ENCODE measurements at regions not wholly inside any gene's neighbourhood (a gene's known extent, or its start where the extent isn't known, plus 50 kb on each side); places are given as distances from the start of the nearest gene placed in this dataset.
A peak's percentile ranks its signal among the peaks of the same experiment; 100 is the strongest.

DNA sequence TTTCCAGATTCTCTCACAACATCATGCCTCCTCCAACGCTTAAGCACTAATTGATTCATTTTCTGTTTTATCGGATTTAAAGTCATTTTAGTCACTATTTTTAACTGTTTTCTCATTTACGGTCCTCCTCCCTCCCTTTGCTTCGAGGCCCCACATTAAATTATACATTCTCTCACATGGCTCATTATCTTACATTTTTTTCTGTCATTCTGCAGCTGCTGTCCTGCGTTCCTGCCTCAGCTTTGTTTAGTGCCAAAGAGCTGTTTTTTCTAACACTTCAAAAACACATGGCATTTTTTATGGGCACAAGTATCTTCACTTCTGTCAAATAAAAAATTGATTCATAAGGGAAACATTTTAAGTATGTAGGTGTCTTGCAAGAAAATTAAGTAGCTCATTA, 130.1 kb upstream of the FST start:
- peaks cover 6% of the 10 kb centered on the region for H3K9me3 Mint-ChIP-seq
- no peaks in the 10 kb centered on the region for H3K36me3 Mint-ChIP-seq
- DNase-seq (ENCODE audit: low spot score in 2 of 2, unreplicated experiment in 2 of 2): no peak
- peak overlapping the region; percentile 2 for H3K27ac Mint-ChIP-seq
- no peak overlapping the region for H3K4me3 Mint-ChIP-seq
- TF ChIP-seq, protein P1, sequence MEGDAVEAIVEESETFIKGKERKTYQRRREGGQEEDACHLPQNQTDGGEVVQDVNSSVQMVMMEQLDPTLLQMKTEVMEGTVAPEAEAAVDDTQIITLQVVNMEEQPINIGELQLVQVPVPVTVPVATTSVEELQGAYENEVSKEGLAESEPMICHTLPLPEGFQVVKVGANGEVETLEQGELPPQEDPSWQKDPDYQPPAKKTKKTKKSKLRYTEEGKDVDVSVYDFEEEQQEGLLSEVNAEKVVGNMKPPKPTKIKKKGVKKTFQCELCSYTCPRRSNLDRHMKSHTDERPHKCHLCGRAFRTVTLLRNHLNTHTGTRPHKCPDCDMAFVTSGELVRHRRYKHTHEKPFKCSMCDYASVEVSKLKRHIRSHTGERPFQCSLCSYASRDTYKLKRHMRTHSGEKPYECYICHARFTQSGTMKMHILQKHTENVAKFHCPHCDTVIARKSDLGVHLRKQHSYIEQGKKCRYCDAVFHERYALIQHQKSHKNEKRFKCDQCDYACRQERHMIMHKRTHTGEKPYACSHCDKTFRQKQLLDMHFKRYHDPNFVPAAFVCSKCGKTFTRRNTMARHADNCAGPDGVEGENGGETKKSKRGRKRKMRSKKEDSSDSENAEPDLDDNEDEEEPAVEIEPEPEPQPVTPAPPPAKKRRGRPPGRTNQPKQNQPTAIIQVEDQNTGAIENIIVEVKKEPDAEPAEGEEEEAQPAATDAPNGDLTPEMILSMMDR (IDR thresholded peaks at IDR 0.05; ENCODE audit: unreplicated experiment): no peak
- H3K4me1 Mint-ChIP-seq: peaks cover 18% of the 10 kb centered on the region
- H3K27me3 Mint-ChIP-seq (ENCODE audit: low read depth): no peaks in the 10 kb centered on the region

DNA sequence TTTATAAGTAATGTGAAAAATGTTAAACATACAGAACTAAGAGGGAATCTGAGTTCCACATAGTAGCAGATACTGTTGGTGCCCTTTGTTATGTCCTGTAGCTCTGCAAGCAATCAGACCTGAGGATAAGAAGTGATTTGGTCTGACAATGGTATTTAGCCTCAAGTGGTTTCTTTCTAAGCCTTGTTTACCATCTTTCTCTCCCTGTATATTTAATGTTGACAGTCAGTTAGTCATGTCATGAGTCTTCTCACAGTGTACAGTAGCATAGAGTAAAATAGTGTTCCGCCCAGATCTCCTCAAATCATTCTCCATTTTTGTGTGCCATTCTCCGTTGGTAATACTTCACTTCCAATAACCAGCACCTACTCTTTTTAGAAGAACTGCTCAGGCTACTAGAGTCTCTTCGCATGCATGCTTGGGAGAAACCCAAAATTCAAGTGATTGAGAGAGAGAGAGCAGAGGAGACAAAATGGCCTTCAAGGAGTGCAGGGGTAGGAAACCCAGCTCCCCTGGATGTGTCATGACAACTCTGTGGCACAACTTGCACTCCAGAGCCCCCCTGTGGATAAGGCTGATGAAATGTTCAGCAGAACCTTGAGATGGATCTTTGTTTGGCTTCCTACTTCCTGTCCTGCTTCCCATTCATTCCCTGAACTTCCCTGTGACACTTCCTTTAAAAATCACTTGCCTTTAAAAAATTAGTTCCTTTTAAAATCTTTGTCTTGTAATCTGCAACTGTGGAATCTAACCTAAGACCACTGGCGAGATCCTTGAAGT, 129.2 kb upstream of the FST start:
- TF ChIP-seq, protein P1 (IDR thresholded peaks at IDR 0.05; ENCODE audit: unreplicated experiment): no peak
- no peak overlapping the region for H3K4me3 Mint-ChIP-seq
- DNase-seq (ENCODE audit: low spot score in 2 of 2, unreplicated experiment in 2 of 2): no peak
- no peaks in the 10 kb centered on the region for H3K36me3 Mint-ChIP-seq
- no peak overlapping the region for H3K27ac Mint-ChIP-seq
- H3K27me3 Mint-ChIP-seq (ENCODE audit: low read depth): no peaks in the 10 kb centered on the region
- H3K4me1 Mint-ChIP-seq: peaks cover 18% of the 10 kb centered on the region
- H3K9me3 Mint-ChIP-seq: peaks cover 6% of the 10 kb centered on the region

DNA sequence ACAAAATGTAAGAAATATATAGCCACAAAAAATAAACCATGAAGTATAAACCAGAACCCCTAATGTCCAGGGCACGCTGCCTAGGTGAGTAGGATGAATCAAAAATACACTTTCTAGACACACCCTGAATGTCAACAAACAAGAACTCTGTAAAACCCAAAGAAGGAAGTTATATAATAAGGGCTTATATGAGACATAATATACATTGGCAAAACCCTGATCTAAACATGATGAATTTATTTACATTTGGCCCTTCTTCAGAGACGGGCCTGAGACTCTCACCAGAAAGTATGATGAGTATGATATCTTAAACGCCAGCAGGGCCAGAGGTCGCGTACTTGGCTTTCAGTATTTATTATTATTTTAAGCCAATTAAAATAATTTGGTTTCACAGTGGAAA, 125.1 kb upstream of the FST start:
- no peak overlapping the region for H3K27ac Mint-ChIP-seq
- H3K4me1 Mint-ChIP-seq: peaks cover 9% of the 10 kb centered on the region
- H3K27me3 Mint-ChIP-seq (ENCODE audit: low read depth): no peaks in the 10 kb centered on the region
- no peak for DNase-seq (ENCODE audit: low spot score in 2 of 2, unreplicated experiment in 2 of 2)
- no peak overlapping the region for H3K4me3 Mint-ChIP-seq
- no peaks in the 10 kb centered on the region for H3K36me3 Mint-ChIP-seq
- H3K9me3 Mint-ChIP-seq: peaks cover 6% of the 10 kb centered on the region
- TF ChIP-seq, protein P1 (IDR thresholded peaks at IDR 0.05; ENCODE audit: unreplicated experiment): no peak

DNA sequence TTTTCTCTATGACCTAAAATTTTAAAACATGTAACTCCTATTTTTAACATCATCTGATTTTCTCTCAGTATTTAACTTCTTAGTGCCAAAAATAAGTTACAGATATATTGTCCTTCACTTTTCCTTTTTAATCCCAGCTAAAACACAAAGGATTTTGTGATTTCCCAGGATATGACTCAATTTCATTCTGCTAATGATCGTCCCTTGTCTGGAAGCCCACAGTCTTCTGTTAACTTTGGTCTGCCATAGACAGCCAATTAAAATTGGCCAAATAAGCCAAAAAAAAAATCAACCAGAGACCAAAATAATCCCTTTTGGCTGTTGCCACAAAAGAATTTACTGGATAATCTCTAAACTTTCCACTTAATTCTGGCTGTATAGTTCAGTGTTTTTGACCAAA, 124.5 kb upstream of the FST start:
- no peak overlapping the region for H3K4me3 Mint-ChIP-seq
- no peak overlapping the region for H3K27ac Mint-ChIP-seq
- H3K9me3 Mint-ChIP-seq: peaks cover 6% of the 10 kb centered on the region
- peaks cover 3% of the 10 kb centered on the region for H3K4me1 Mint-ChIP-seq
- H3K27me3 Mint-ChIP-seq (ENCODE audit: low read depth): no peaks in the 10 kb centered on the region
- no peak for DNase-seq (ENCODE audit: low spot score in 2 of 2, unreplicated experiment in 2 of 2)
- H3K36me3 Mint-ChIP-seq: no peaks in the 10 kb centered on the region
- TF ChIP-seq, protein P1 (IDR thresholded peaks at IDR 0.05; ENCODE audit: unreplicated experiment): no peak

DNA sequence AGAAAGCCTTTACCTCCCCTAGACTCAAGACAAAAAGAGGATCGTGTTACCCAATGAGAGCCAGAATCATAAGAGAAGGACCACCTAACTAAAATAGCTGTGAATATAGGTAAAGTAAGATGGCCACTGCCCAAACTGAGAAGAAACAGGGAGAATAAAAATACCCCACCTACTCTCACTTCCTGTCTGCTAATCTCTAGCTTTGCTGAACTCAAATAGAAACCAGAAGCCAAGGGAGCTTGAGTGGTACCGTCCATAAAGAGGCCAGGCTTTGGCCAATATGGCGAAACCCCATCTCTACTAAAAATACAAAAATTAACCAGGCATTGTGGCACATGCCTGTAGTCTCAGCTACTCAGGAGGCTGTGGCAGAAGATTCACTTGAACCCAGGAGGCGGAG, 123.0 kb upstream of the FST start:
- H3K27ac Mint-ChIP-seq: no peak overlapping the region
- no peaks in the 10 kb centered on the region for H3K27me3 Mint-ChIP-seq (ENCODE audit: low read depth)
- no peaks in the 10 kb centered on the region for H3K36me3 Mint-ChIP-seq
- no peaks in the 10 kb centered on the region for H3K4me1 Mint-ChIP-seq
- TF ChIP-seq, protein P1 (IDR thresholded peaks at IDR 0.05; ENCODE audit: unreplicated experiment): no peak
- no peak for DNase-seq (ENCODE audit: low spot score in 2 of 2, unreplicated experiment in 2 of 2)
- H3K4me3 Mint-ChIP-seq: no peak overlapping the region
- H3K9me3 Mint-ChIP-seq: peaks cover 4% of the 10 kb centered on the region

Data from mesothelial cell of epicardium (in vitro differentiated cells).